Neural cell (in vitro differentiated cells): ENCODE measurements at regions not wholly inside any gene's neighbourhood (a gene's known extent, or its start where the extent isn't known, plus 50 kb on each side); places are given as distances from the start of the nearest gene placed in this dataset.

Experiments used
- H2AFZ ChIP-seq: fragments of 200-600, 300-800 bp; sonication (generic), shearing (Covaris generic); 2 replicates; pipeline ENCODE4 v1.6.0; 2014; ENCODE audit warnings: low read depth, mild to moderate bottlenecking, antibody characterized with exemption, low read length, moderate library complexity
- H3F3A ChIP-seq: fragments of 200-600 bp; shearing (Covaris generic); 2 replicates; pipeline ENCODE4 v1.6.1; 2016; ENCODE audit warnings: mild to moderate bottlenecking, moderate library complexity, mixed read lengths, antibody characterized with exemption, low read length; ENCODE audit not compliant: insufficient read depth, poor library complexity, severe bottlenecking
- H3K27ac ChIP-seq: fragments of 200-600, 300-800 bp; sonication (generic), shearing (Covaris generic); 2 replicates; pipeline ENCODE4 v1.5.1; 2014; ENCODE audit warnings: mild to moderate bottlenecking, low read length, moderate library complexity
- H3K27me3 ChIP-seq: fragments of 300-800, 200-600 bp; sonication (generic), shearing (Covaris generic); 2 replicates; pipeline ENCODE4 v1.6.0; 2014; ENCODE audit warnings: mild to moderate bottlenecking, low read depth, low read length, moderate library complexity; ENCODE audit not compliant: insufficient read depth
- H3K36me3 ChIP-seq: fragments of 300-800, 200-600 bp; sonication (generic), shearing (Covaris generic); 2 replicates; pipeline ENCODE4 v1.5.1; 2014; ENCODE audit warnings: mild to moderate bottlenecking, antibody characterized with exemption, low read length, moderate library complexity; ENCODE audit not compliant: insufficient read depth
- H3K4me2 ChIP-seq: fragments of 300-800, 200-600 bp; sonication (generic), shearing (Covaris generic); 2 replicates; pipeline ENCODE4 v1.6.0; 2014; ENCODE audit warnings: mild to moderate bottlenecking, low read length
- H3K4me3 ChIP-seq: fragments of 300-800, 200-600 bp; sonication (generic), shearing (Covaris generic); 2 replicates; pipeline ENCODE4 v1.5.1; 2014; ENCODE audit warnings: mild to moderate bottlenecking, low read length, moderate library complexity
- H3K79me2 ChIP-seq: fragments of 200-600 bp; shearing (Covaris generic); replicated peaks from 2 replicates; pipeline ENCODE4 v1.6.0; 2014; ENCODE audit warnings: mild to moderate bottlenecking, low read length, moderate library complexity; ENCODE audit not compliant: insufficient read depth
- H3K9ac ChIP-seq: fragments of 300-800, 200-600 bp; sonication (generic), shearing (Covaris generic); 2 replicates; pipeline ENCODE4 v1.6.1; 2016; ENCODE audit warnings: mild to moderate bottlenecking, low read length, mixed read lengths
- H3K9me2 ChIP-seq: fragments of 200-600 bp; shearing (Covaris generic); 2 replicates; pipeline ENCODE4 v1.6.1; 2016; ENCODE audit warnings: mild to moderate bottlenecking, low read length, mixed read lengths; ENCODE audit not compliant: insufficient read depth
- H3K9me3 ChIP-seq: fragments of 200-600, 300-800 bp; sonication (generic), shearing (Covaris generic); 2 replicates; pipeline ENCODE4 v1.6.1; 2016; ENCODE audit warnings: mild to moderate bottlenecking, mixed run types, low read length, moderate library complexity, mixed read lengths
- H4K20me1 ChIP-seq: fragments of 200-600 bp; shearing (Covaris generic); 2 replicates; pipeline ENCODE4 v1.6.1; 2016; ENCODE audit warnings: mild to moderate bottlenecking, mixed run types; ENCODE audit not compliant: insufficient read depth
- CTCF ChIP-seq: fragments of 450-650 bp; IDR thresholded peaks from 2 replicates; pipeline ENCODE4 v1.5.1; 2014; ENCODE audit warnings: antibody characterized with exemption, mild to moderate bottlenecking, moderate library complexity; ENCODE audit not compliant: poor library complexity, severe bottlenecking
- EP300 ChIP-seq: fragments of 450-650 bp; conservative IDR thresholded peaks from 2 replicates; pipeline ENCODE4 v1.6.1; 2014; ENCODE audit warnings: antibody characterized with exemption, mild to moderate bottlenecking, moderate library complexity; ENCODE audit not compliant: poor library complexity, severe bottlenecking
- EZH2 ChIP-seq: fragments of 200-600, 300-800 bp; shearing (Covaris generic), sonication (generic); IDR thresholded peaks from 2 replicates; pipeline ENCODE4 v1.6.1; 2014; ENCODE audit warnings: antibody characterized with exemption, low read length, borderline replicate concordance, mild to moderate bottlenecking; ENCODE audit not compliant: insufficient read depth, poor library complexity, severe bottlenecking
- MXI1 ChIP-seq: fragments of 450-650 bp; conservative IDR thresholded peaks from 2 replicates; pipeline ENCODE4 v1.6.1; 2014; ENCODE audit warnings: antibody characterized with exemption, mild to moderate bottlenecking; ENCODE audit not compliant: poor library complexity, severe bottlenecking
- POLR2AphosphoS5 ChIP-seq: IDR thresholded peaks from 2 replicates; pipeline ENCODE4 v1.6.1; 2012
- RAD21 ChIP-seq: fragments of 450-650 bp; conservative IDR thresholded peaks from 2 replicates; pipeline ENCODE4 v1.6.1; 2014; ENCODE audit warnings: antibody characterized with exemption, mild to moderate bottlenecking, moderate library complexity
- REST ChIP-seq: IDR thresholded peaks from 2 replicates; pipeline ENCODE4 v1.6.1; 2012; ENCODE audit warnings: borderline replicate concordance
- SMC3 ChIP-seq: fragments of 450-650 bp; conservative IDR thresholded peaks from 2 replicates; pipeline ENCODE4 v1.6.1; 2014; ENCODE audit warnings: antibody characterized with exemption, mild to moderate bottlenecking, moderate library complexity; ENCODE audit not compliant: poor library complexity
- TAF1 ChIP-seq: IDR thresholded peaks from 2 replicates; pipeline ENCODE4 v1.6.1; 2012; ENCODE audit warnings: low read depth

DNA sequence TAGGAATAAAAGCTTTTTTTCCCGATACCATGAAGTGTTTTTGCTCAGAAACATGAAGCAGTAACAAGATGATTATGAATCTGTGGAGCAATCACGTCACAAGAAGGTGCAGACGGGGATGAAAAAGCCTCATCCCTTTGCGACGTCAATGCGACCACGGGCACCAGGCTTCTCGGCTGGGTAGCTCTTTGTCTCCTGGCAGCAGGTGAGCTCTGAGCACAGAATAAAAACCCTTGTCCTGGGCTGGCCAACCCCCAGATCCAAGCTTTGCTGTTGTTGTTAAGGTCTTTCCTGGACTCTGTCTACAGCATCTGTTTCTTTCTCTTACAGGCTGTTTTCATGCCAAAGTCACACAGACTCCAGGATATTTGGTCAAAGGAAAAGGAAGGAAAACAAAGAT is 113.8 kb downstream of the ANKRD18B start:
- H3K4me2 ChIP-seq = no peak overlapping the region
- H3K27me3 ChIP-seq = no peaks in the 10 kb centered on the region
- no peak for TF ChIP-seq RAD21
- TF ChIP-seq POLR2AphosphoS5 = no peak
- no peak for TF ChIP-seq EZH2
- no peak for TF ChIP-seq REST
- no peak for TF ChIP-seq TAF1
- TF ChIP-seq CTCF = no peak
- TF ChIP-seq MXI1 = no peak
- no peak for TF ChIP-seq SMC3
- no peak for TF ChIP-seq EP300
- no peak overlapping the region for H2AFZ ChIP-seq
- H3F3A ChIP-seq = no peaks in the 10 kb centered on the region
- H3K4me3 ChIP-seq = no peak overlapping the region
- no peak overlapping the region for H3K27ac ChIP-seq
- H3K36me3 ChIP-seq = no peaks in the 10 kb centered on the region
- no peaks in the 10 kb centered on the region for H4K20me1 ChIP-seq
- H3K9ac ChIP-seq = no peak overlapping the region
- H3K79me2 ChIP-seq = no peaks in the 10 kb centered on the region
- H3K9me2 ChIP-seq = no peaks in the 10 kb centered on the region
- no peaks in the 10 kb centered on the region for H3K9me3 ChIP-seq

GRCh38 chr9:33638391-33638915 is 114.4 kb downstream of the ANKRD18B start:
- no peak for TF ChIP-seq POLR2AphosphoS5
- no peak for TF ChIP-seq CTCF
- no peak for TF ChIP-seq EZH2
- H2AFZ ChIP-seq = no peak overlapping the region
- H3K4me3 ChIP-seq = no peak overlapping the region
- no peaks in the 10 kb centered on the region for H4K20me1 ChIP-seq
- no peak overlapping the region for H3K4me2 ChIP-seq
- no peak overlapping the region for H3K27ac ChIP-seq
- no peak overlapping the region for H3K9ac ChIP-seq
- H3K9me2 ChIP-seq = no peaks in the 10 kb centered on the region
- H3K79me2 ChIP-seq = no peaks in the 10 kb centered on the region
- no peaks in the 10 kb centered on the region for H3K27me3 ChIP-seq
- H3K36me3 ChIP-seq = no peaks in the 10 kb centered on the region
- no peaks in the 10 kb centered on the region for H3K9me3 ChIP-seq
- H3F3A ChIP-seq = no peaks in the 10 kb centered on the region
